Osteocyte (in vitro differentiated cells): ENCODE measurements at regions not wholly inside any gene's neighbourhood (a gene's known extent, or its start where the extent isn't known, plus 50 kb on each side); places are given as distances from the start of the nearest gene placed in this dataset.

Source experiments
- DNase-seq: peaks from one replicate; pipeline ENCODE4 v3.0.0; 2021; ENCODE audit warnings: mixed read lengths; ENCODE audit not compliant: unreplicated experiment; ENCODE audit errors: extremely low spot score
- H3K27ac Mint-ChIP-seq: one replicate; pipeline ENCODE4 v1.8.0; 2021; ENCODE audit warnings: mild to moderate bottlenecking, mixed read lengths; ENCODE audit not compliant: unreplicated experiment
- H3K27me3 Mint-ChIP-seq: one replicate; pipeline ENCODE4 v1.8.0; 2021; ENCODE audit warnings: mixed read lengths; ENCODE audit not compliant: unreplicated experiment
- H3K36me3 Mint-ChIP-seq: one replicate; pipeline ENCODE4 v1.8.0; 2021; ENCODE audit warnings: mixed read lengths; ENCODE audit not compliant: unreplicated experiment
- H3K4me1 Mint-ChIP-seq: one replicate; pipeline ENCODE4 v1.8.0; 2021; ENCODE audit warnings: mixed read lengths; ENCODE audit not compliant: unreplicated experiment
- H3K4me3 Mint-ChIP-seq: one replicate; pipeline ENCODE4 v1.8.0; 2021; ENCODE audit warnings: mild to moderate bottlenecking, moderate library complexity, mixed read lengths; ENCODE audit not compliant: unreplicated experiment
- H3K9me3 Mint-ChIP-seq: one replicate; pipeline ENCODE4 v1.8.0; 2021; ENCODE audit warnings: mixed read lengths; ENCODE audit not compliant: unreplicated experiment
- TF ChIP-seq, protein P1 (sequence below): fragments of 200-600 bp; sonication (generic); IDR thresholded peaks from 2 replicates; pipeline ENCODE4 v1.5.0; 2021; ENCODE audit warnings: antibody characterized with exemption, mild to moderate bottlenecking, moderate library complexity

DNA sequence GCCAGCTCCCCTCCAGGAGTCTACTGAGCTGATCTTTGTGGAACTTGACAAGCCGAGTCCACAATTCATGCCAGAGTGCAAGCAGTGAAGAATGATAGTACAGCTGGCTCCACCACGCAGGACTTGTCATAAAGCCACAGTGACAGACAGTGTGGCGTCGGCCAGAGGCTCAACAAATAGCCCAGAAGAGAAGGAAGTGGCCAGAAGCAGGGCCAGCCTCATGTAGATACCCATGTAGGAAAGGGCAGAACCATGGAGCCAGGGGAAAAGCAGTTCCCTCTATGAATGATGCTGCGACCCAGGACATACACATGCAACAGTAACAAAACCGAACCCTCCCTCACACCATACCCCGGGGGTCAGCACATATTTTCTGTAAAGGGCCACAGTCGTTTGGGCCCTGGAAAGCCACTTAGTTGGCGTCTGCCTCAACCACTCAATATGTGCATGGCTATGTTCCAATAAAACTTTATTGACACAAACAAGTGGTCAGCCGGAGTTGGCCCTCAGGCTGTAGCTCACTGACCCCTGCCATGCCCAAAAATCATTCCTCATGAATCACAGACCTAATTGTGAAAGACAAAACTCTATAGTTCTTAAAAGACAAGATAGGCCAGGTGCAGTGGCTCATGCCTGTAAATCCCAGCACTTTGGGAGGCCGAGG lies 161.4 kb downstream of the BRD1 start:
- H3K4me1 Mint-ChIP-seq, result peaks cover 4% of the 10 kb centered on the region
- H3K27me3 Mint-ChIP-seq, result peaks cover 14% of the 10 kb centered on the region
- no peak overlapping the region for H3K4me3 Mint-ChIP-seq
- H3K9me3 Mint-ChIP-seq, result no peaks in the 10 kb centered on the region
- no peak overlapping the region for H3K27ac Mint-ChIP-seq
- no peak for DNase-seq
- no peaks in the 10 kb centered on the region for H3K36me3 Mint-ChIP-seq
- TF ChIP-seq, protein P1, sequence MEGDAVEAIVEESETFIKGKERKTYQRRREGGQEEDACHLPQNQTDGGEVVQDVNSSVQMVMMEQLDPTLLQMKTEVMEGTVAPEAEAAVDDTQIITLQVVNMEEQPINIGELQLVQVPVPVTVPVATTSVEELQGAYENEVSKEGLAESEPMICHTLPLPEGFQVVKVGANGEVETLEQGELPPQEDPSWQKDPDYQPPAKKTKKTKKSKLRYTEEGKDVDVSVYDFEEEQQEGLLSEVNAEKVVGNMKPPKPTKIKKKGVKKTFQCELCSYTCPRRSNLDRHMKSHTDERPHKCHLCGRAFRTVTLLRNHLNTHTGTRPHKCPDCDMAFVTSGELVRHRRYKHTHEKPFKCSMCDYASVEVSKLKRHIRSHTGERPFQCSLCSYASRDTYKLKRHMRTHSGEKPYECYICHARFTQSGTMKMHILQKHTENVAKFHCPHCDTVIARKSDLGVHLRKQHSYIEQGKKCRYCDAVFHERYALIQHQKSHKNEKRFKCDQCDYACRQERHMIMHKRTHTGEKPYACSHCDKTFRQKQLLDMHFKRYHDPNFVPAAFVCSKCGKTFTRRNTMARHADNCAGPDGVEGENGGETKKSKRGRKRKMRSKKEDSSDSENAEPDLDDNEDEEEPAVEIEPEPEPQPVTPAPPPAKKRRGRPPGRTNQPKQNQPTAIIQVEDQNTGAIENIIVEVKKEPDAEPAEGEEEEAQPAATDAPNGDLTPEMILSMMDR, result no peak

GRCh38 chr22:49664891-49665290 lies 162.8 kb downstream of the BRD1 start:
- Mint-ChIP-seq H3K9me3 (no peaks in the 10 kb centered on the region), H3K27ac (no peak overlapping the region), H3K4me1 (peaks cover 2% of the 10 kb centered on the region), H3K4me3 (no peak overlapping the region), H3K36me3 (no peaks in the 10 kb centered on the region), H3K27me3 (peaks cover 10% of the 10 kb centered on the region)
- TF ChIP-seq, protein P1, result no peak
- DNase-seq, result no peak

- Mint-ChIP-seq H3K27me3 (peaks cover 7% of the 10 kb centered on the region), H3K27ac (no peak overlapping the region), H3K9me3 (no peaks in the 10 kb centered on the region), H3K36me3 (no peaks in the 10 kb centered on the region), H3K4me1 (peaks cover 2% of the 10 kb centered on the region), H3K4me3 (no peak overlapping the region)
- DNase-seq, result no peak
- TF ChIP-seq, protein P1, result no peak
Observed at GRCh38 chr22:49664371-49664881, 163.2 kb downstream of the BRD1 start.

DNA sequence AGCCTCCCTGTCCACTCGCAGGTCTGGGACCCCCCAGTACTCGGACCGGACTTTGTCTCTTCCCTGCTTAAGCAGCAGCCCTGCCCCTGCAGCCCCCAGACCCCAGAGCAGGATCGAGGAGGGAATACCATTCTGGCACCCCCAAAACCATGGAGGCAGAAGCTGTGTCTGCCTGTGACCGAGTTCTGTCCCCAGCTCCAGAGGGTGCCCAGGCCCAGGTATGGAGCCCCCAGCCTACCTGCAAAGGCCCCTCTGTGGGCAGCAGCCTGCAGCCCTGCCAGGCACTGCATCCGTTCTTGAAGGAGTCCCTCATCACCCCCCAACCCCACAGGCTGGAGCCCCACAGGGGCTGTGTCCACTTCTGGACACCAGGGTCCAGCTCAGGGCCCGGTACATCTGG lies 163.8 kb downstream of the BRD1 start:
- DNase-seq, result no peak

GRCh38 chr22:49663311-49663711 lies 164.4 kb downstream of the BRD1 start:
- Mint-ChIP-seq H3K27ac (no peak overlapping the region), H3K36me3 (no peaks in the 10 kb centered on the region), H3K9me3 (no peaks in the 10 kb centered on the region), H3K4me3 (no peak overlapping the region), H3K27me3 (peaks cover 3% of the 10 kb centered on the region), H3K4me1 (peaks cover 2% of the 10 kb centered on the region)
- no peak for DNase-seq
- TF ChIP-seq, protein P1, result no peak

More for the DNA sequence above, 163.8 kb downstream of the BRD1 start:
- Mint-ChIP-seq H3K9me3 (no peaks in the 10 kb centered on the region), H3K4me3 (no peak overlapping the region), H3K4me1 (peaks cover 2% of the 10 kb centered on the region), H3K36me3 (no peaks in the 10 kb centered on the region), H3K27me3 (peaks cover 3% of the 10 kb centered on the region), H3K27ac (no peak overlapping the region)
- TF ChIP-seq, protein P1, result no peak
